NCI-H446 treated with DMSO at 0.1 percent for 48 hours (cell line): ENCODE measurements at regions not wholly inside any gene's neighbourhood (a gene's known extent, or its start where the extent isn't known, plus 50 kb on each side); places are given as distances from the start of the nearest gene placed in this dataset.
"Not testable (repeated sequence)": the region's sequence is repeated elsewhere in the genome, so short reads cannot be mapped to it uniquely, and the experiment has no call there.

Source experiments
- DNase-seq: peaks from one replicate; lab custom pipeline; 2025; lab: John Stamatoyannopoulos, UW

DNA sequence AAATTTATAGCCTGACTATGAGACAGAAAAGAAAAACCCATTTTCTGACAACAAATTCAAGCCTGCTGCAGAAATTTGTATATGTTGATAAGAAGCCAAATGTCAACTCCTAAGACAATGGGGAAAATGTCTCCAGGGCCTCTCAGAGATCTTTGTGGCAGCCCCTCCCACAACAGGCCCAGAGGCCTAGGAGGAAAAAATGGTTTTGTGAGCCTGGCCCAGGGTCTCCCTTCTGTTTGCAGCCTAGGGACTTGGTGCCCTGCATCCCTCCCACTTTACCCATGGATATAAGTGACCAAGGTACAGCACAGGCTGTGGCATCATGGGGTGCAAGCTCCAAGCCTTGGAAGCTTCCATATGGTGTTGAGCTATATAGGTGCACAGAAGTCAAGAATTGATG, 740.2 kb downstream of the SEMA5A start:
- no peak for DNase-seq

DNA sequence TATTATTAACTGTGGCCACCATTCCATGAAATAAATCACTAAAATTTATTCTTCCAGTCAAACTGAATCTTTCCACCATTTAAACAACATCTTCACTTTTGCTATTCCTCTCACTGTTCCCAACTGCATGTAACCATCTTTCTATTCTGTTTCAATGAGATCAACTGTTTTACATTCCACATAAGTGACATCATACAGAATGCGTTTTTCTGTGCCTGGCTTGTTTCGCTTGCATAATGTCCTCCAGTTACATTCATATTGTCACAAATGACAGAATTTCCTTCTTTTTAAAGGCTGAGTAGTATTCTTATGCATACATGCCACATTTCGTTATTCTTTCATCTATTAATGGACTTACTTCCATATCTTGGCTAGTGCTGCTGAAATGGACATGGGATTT, 738.2 kb downstream of the SEMA5A start:
- DNase-seq, result no peak

DNA sequence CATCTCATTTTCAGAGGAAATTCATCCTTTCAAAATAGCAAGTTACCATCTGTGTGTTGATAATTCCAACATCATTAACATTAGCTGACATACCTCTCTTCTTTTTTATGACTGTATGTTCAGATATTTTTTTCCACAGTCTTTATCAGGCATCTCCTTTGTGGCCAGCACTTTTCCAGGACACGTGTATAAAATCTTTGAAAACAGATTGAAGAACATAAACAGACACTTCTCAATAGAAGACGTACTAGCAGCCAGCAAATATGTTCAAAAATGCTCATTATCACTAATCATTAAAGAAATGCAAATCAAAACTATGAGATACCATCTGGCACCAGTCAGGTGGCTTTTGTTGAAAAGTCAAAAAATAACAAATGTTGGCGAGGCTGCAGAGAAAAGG, 734.3 kb downstream of the SEMA5A start:
- no peak for DNase-seq

DNA sequence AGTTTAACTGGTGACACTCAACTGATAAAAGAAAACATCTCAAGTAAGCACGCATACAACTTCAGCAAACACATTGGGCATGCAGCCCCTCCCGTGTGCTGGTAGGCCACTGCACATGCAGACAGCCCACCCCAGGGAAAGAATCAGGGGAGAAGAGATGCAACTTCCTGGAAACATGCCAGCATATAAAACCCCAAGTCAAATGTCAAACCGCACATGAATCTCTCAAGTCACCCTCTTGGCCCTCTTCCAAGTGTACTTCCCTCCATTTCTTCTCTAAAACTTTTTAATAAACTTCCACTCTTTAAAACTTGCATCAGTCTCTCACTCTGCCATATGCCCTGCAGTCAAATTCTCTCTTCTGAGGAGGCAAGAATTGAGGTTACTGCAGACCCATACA, 732.7 kb downstream of the SEMA5A start:
- no peak for DNase-seq

DNA sequence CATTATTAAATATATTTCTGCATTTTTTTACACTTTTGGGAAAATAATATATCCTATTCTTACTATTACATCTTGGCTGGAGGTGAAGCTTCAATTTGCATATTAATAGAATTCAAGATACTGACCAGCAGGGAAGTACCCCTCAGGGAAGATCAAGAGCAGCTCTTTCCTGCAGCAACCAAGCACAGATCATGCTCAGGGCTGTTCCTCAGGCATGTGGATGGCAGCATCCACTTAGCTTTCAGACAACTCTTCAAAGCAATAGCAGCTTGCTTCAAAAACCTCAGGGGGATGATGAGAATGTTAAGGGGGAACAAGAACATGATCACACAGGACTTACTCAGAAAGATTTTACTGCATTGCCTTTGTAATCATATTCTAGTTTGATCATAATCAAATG, 731.8 kb downstream of the SEMA5A start:
- no peak for DNase-seq

DNA sequence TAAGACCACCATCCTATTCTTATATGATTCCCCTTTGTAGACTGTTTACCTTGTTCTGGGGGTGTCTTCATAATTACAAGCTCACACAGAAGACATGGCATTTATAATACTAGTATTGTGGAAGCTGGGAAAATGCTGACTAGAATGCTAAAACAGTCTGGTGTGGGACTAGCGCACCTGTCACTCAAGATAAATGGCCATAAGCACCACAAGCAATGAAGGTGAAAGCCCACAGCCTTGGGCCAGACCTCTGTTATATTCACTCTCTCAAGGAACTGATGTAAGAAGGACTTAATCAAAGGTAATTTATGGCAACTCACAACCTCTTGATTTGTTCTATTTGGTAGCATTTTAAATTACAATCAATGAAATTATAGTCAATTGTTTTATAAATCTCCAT, 721.5 kb downstream of the SEMA5A start:
- no peak for DNase-seq

DNA sequence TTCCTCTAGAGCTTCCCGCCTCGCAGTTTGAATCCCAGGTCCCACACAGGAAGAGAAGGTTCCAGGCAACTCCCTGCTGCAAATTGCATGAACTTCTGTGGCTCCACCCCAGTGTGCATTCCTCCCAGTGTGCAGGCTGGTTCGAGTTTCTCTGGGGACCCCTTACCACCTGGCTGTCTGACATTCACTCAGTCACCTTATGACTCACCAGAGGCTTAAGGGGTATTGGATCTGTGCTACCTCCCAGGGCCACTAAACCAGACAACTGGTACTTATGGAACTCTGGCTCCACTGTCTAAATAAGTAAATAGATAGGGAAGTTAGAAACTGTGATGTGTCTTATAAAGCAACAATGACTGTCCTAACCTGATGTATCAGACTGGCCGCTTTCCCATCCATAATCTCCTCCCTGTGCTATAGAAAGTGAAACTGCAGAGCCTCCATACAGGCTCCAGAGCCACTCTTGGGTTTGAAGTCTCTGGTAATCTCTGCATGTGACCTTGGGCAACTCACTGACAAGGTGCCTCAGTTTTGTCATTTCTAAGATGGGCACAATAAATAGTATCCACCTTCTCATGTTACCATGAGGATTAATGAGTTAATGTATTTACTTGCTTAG, 720.6 kb downstream of the SEMA5A start:
- no peak for DNase-seq

DNA sequence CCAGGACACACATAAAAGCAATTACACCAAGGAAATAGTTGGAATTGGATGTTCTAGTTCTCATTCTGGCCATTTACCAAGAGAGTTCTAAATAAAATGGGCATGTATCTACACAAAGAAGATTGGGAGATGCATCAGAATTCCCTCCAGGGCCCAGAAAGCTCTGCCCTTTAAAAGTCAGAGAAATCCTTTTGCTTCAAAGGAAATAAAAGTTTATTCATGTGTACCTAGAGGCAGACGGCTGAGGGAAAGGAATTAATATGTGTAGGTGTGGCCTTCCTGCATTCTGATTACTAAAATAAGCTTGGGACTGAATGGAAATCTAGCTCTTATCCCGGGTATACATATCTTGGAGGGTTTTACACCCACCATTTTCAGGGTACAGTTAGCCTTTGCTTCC, 719.4 kb downstream of the SEMA5A start:
- DNase-seq, result no peak

DNA sequence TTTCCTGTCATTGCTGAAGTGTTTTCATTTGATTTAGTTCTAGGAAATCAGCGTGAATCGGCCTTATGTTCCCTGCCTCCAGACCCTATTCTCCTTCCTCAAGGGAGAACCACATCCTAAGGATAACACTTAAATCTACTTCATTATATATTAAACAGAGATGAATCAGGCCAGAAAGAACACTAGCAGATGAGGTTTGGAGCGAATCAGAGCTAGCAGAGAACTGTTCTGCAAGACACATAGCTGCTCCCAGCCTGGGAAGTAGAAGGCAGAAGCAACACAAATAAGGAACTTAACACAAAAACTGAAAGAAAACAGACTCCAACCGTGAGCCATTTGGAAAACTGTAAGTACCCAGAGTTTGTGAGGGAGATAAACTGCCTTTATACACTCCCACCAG, 718.2 kb downstream of the SEMA5A start:
- no peak for DNase-seq

DNA sequence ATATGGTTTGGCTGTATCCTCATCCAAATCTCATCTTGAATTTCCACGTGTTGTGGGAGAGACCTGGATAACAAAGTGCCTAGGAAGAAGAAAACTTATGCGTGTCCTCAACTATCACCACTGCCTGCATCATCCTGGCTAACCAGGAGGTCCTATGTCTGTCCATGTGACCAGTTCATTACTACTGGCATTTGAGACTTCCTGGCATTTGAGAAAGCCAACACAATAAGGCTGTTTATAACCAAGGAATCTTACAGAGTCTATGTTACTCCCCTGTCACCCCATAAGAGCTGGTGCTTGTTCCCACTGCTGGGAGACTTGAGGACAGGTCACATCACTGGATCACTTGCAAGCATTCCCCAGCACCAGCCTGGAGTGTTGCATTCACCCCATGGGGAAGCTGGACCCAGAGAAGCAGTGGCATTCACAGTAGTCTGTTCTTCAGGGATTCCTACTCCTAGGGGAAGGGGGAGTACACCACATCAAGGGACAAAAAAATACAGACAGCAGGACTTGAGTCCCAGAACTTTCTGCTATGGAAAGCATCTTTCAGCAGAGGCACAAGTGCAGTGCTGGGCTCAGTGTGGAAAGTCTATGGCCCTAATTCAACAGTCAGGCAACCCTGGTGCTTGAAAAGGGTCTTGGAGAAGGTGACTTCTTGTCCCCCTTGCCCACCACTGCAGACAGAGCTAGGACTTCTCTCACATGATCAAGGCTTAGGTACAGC, 717.1 kb downstream of the SEMA5A start:
- no peak for DNase-seq

DNA sequence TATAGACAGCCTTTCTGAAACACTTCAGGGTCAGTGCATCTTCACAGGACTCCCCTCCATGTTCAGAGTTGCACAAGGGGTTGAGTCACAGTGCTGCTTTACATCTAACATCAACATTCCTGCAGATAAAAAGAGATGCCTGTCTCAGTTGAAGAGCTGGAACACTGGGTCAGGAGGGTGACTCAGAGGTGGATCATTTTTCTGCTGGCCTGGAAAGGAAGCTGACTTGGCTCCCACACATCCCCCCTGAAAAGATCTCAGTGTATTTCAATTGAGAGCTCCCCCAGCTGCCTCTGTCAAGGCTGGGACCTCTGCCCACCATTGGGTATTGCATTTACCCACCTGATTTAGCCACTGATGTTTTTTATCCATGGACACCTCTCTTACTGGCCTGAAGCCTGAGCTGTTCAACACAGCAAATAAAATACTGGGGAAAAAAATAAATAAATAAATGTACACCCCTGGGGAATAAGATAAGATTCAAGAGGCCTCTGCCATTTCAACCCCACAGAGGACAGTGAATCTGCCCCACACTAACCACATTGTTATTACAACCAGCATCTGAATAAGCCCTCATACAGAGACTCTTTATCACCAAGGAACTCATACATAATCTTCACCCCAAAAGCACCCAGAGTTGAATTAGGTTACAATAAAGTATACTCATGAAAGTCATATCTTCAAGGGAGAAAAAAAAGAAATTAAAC, 716.4 kb downstream of the SEMA5A start:
- no peak for DNase-seq

DNA sequence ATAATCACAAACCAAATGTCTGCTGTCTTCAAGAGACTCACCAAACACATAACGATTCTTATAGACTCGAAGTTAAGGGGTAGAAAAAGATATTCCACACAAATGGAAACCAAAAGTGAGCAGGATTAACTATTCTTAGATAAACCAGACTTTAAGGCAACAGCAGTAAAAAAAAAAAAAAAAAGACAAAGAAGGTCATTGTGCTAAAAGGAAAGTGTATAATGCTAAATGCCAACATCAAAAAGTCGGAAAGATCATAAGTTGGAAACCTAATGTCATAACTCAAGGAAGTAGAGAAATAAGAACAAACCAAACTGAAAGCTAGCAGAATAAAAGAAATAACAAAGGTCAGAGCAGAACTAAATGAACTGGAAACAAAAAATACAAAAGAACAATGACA, 714.6 kb downstream of the SEMA5A start:
- no peak for DNase-seq

DNA sequence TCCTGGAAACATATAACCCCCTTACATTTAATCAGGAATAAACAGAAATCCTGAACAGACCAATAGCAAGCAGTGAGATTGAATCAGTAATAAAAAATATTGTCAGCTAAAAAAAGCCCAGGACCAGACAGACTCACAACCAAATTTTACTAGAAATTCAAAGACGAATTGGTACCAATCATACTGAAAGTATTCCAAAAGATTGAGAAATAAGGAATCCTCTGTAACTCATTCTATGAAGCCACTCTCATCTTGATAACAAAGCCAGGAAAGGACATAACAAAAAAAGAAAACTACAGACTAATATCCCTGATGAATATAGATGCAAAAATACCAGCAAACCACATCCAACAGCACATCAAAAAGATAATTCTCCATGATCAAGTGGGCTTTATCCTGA, 714.0 kb downstream of the SEMA5A start:
- DNase-seq, result no peak

DNA sequence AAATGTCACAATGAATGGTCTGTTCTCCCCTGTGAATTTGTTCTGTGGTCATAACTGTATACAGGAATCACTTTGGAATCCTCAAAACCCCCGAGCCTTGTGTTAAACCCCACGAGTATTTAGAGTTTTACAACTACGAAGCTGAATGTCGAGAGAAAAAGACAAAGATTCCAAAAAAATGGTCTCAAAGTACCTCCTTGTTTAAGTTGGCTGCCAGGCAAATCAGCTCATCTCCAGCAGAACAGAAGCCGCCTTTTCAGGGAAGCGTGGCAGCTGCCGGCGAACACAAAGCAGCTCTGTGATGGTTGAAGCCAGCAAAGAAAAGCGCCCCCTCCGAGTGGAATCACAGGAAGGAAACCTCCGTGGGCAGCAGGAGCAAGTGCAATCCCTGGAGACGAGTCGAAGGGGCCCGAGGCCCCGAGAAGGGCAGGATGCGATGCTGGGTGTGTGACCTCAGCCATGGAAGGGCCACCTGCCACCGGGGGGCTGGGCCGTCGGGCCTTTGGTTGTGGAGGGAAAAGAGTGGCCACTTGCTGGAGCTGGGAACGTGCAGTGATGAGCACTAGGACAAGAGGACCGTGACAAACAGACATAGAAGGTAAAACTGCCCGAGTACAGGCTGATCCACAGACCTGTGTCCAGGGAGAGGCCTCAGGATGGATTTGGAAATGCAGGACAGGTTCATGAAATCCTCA, 706.4 kb downstream of the SEMA5A start:
- DNase-seq, result no peak

DNA sequence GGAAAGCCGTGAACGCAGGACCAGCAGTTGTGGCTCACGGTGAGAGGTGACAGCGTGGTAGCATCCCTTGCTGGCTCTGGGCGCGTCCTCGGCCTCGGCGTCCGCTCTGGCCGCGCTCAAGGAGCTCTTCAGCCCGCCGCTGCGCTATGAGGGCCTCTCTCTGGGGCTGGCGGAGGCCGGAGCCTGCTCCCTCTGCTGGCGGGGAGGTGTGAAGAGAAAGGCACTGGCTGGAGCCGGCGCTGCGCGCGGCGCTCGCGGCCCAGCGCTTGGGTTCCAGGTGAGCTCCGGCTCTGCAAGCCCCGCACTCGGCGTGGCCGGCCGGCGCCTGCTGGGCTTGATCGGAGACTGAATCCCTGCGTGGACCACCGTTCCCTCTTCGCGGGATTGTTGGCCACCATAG, 705.6 kb downstream of the SEMA5A start:
- DNase-seq, result no peak

DNA sequence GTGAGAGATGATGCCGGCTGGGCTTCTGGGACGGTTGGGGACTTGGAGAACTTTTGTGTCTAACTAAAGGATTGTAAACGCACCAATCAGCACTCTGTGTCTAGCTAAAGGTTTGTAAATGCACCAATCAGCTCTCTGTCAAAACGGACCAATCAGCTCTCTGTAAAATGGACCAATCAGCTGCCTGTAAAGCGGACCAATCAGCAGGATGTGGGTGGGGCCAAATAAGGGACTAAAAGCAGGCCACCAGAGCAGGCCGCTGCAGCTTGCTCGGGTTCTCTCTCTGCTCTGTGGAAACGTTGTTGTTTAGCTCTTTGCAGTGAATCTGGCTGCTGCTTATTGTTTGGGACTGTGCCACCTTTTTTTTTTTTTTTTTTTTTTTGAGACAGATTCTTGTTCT, 705.1 kb downstream of the SEMA5A start:
- not testable (repeated sequence) for DNase-seq

DNA sequence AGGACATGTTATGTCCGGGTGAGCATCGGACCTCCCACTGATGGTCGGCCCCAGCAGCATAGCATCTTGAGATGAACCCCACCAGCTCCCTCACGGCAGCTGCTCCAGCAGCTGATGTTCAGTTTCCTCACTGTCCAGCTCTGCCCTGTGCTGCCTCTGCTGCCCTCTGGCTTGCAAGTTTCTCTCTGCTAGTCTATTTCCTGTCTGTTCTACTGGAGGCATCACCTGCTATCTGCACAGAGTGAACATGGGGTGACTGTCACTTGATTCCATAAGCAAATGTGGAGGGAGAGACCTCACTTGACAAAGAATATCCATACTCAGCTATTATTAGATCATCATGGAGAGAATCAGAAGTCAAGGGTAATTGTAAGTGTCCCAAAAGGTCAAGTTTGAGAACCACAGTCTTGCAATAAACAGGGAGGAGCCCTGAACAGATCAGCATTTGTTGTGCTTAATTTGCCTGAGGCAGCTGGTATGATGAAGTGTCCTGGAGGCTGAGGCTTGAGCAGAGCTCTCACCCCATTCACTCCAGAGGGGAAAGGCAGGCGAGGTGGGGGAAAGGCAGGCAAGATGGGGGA, 702.8 kb downstream of the SEMA5A start:
- DNase-seq, result no peak

DNA sequence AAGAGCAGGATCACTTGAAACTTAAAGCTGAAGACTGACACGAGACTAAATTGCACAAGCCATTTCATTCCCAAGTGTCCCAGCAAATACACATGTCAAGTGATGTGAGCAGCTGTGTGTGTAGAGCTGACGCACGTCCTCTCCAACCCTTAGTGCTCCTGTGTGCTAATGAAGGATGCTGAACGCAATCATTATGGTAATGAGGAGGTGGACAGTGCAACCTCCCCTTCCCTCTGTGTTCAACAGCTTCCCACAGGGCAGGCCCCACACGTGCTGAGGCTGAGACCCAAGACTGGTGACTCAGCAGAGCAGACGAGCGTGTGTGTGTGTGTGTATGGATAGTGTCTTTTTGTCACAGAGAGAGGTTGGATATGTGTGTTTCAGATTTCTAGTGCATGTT, 702.1 kb downstream of the SEMA5A start:
- no peak for DNase-seq

DNA sequence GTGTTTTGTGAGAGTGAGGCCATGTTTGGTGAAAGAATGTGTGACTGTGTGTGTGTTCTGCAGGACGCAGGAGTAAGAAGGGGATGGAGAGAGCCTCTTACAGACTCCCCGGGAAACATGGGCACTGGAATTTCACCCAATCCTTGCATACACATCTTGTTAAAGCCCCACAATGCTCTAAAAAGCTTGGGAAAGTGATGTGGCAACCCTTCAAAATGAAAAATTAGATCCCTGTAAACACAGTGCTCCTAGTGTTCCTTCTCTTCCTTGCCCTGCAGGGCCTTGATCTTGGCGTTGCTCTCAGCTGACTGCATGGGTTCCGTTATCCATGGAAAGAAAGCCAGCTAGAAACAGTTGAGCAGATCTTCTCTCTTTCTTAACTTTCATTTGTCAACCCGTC, 701.7 kb downstream of the SEMA5A start:
- DNase-seq, result no peak

DNA sequence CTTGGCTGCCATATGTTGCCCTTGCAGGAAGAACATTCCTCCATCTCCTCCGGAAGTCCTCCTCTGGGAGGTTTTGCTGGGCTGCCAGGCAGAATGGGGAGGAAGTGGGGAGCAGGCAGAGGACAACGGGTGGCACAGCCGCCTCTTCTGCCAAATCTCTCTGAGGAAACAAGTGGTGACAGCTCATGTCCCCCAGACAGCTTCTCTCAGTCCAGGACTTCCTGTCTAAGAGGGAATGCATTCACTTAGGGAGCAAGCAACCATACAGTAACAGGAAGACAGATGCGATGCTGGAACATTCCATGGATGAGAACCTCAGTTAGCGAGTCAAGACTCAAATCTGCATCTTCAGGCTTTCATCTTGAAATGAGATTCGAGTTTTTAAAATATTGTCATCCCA, 701.0 kb downstream of the SEMA5A start:
- no peak for DNase-seq

DNA sequence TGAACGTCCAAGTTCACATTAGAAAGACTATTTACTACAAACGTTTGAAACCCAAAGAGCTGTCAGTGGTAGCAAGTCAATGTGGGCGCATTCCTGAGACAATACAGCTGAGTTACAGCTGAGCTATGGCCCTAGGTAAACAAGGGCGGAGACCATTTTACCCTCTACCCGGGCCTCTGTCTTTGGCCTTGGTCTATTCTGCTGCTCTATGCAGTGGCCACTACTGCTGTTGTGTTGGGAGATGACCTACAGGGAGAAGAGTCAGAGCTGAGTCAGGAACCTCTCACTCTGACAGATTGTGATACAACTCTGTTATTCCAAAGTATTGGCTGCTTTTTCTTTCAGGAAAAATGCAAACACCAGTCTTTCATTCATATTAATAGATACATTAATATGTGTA, 700.6 kb downstream of the SEMA5A start:
- DNase-seq, result no peak

DNA sequence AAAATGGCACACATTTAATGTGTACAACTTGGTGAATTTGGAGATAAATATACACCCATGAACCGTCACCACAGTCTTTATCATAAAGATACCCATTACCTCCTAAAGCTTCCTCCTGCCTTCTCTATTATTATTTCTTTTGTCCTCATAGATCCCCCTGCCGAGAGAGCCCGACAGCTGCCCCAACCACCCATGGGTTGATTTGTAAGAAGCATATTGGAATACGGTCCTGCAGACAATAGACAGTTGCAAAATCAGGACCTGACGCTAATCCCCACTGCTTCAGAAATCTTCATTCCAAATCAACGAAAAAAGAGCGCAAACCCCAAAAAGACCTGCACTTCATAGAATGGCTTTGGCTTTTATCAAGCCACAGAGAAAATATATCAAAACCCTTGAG, 697.5 kb downstream of the SEMA5A start:
- DNase-seq, result no peak
